Ascending aorta (tissue), 2 donors: ENCODE measurements at regions not wholly inside any gene's neighbourhood (a gene's known extent, or its start where the extent isn't known, plus 50 kb on each side); places are given as distances from the start of the nearest gene placed in this dataset.

Experiments
- DNase-seq, 2 donors: peaks; one replicate each; pipeline ENCODE4 v3.0.0-alpha.2; 2019; ENCODE audit warnings: low spot score in 2 of 2
- H3K27ac ChIP-seq, 2 donors: fragments of 200-600 bp; sonication (generic); one replicate each; pipeline ENCODE4 v1.5.1; 2016 to 2017; ENCODE audit warnings: mild to moderate bottlenecking in 1 of 2
- H3K27me3 ChIP-seq: fragments of 200-600 bp; sonication (generic); one replicate; pipeline ENCODE4 v1.5.1; 2017
- H3K36me3 ChIP-seq, 2 donors: fragments of 200-600 bp; sonication (generic); one replicate each; pipeline ENCODE4 v1.5.1; 2016
- H3K4me1 ChIP-seq, 2 donors: fragments of 200-600 bp; sonication (generic); one replicate each; pipeline ENCODE4 v1.5.1; 2016 to 2017; ENCODE audit warnings: mild to moderate bottlenecking in 1 of 2
- H3K4me3 ChIP-seq, 2 donors: fragments of 200-600 bp; sonication (generic); one replicate each; pipeline ENCODE4 v1.5.1; 2016 to 2017; ENCODE audit warnings: mild to moderate bottlenecking in 1 of 2
- H3K9me3 ChIP-seq, 2 donors: fragments of 200-600 bp; sonication (generic); one replicate each; pipeline ENCODE4 v1.5.1; 2016
- CTCF ChIP-seq, 3 experiments: fragments of 200-600 bp in 2 of 3; fragments of 450-650 bp in 1 of 3; sonication (generic) in 2 of 3; IDR thresholded peaks; one replicate each; pipeline ENCODE4 v1.5.1; 2016 to 2019; ENCODE audit warnings: antibody characterized with exemption in 3 of 3, mild to moderate bottlenecking in 1 of 3, moderate library complexity in 1 of 3
- intact Hi-C: fragments of 100-400 bp; cut with DNase I; formaldehyde crosslinking; loops from one replicate; pipeline ENCODE4 v1.15.1; 2023

GRCh38 chr5:74107899-74108298 lies 481.9 kb downstream of the ARHGEF28 start:
- H3K9me3 ChIP-seq, result no peaks in the 10 kb centered on the region

GRCh38 chr5:74105126-74105780 lies 479.3 kb downstream of the ARHGEF28 start:
- DNase-seq, result no peak
- no peak overlapping the region for H3K27ac ChIP-seq
- no peak for TF ChIP-seq CTCF (IDR thresholded peaks at IDR 0.05)

More at GRCh38 chr5:74107899-74108298, 481.9 kb downstream of the ARHGEF28 start:
- Histone ChIP-seq H3K27me3 (no peaks in the 10 kb centered on the region), H3K27ac (no peak overlapping the region), H3K36me3 (no peaks in the 10 kb centered on the region), H3K4me3 (no peak overlapping the region), H3K4me1 (no peaks in the 10 kb centered on the region)
- TF ChIP-seq CTCF (IDR thresholded peaks at IDR 0.05), result no peak
- no peak for DNase-seq
- intact Hi-C loops, result no loop called here

GRCh38 chr5:74103131-74104023 lies 477.4 kb downstream of the ARHGEF28 start:
- intact Hi-C loops, result no loop called here
- no peak for TF ChIP-seq CTCF (IDR thresholded peaks at IDR 0.05)
- H3K27ac ChIP-seq, result no peak overlapping the region

More at GRCh38 chr5:74105126-74105780, 479.3 kb downstream of the ARHGEF28 start:
- Histone ChIP-seq H3K27me3 (no peaks in the 10 kb centered on the region), H3K36me3 (no peaks in the 10 kb centered on the region), H3K9me3 (no peaks in the 10 kb centered on the region), H3K4me1 (no peaks in the 10 kb centered on the region), H3K4me3 (no peak overlapping the region)
- intact Hi-C loops, result no loop called here

GRCh38 chr5:74100268-74100665 lies 474.3 kb downstream of the ARHGEF28 start:
- H3K27me3 ChIP-seq, result no peaks in the 10 kb centered on the region
- no peak for TF ChIP-seq CTCF (IDR thresholded peaks at IDR 0.05)
- no peak overlapping the region for H3K27ac ChIP-seq
- no peaks in the 10 kb centered on the region for H3K4me1 ChIP-seq
- no peak overlapping the region for H3K4me3 ChIP-seq
- no peaks in the 10 kb centered on the region for H3K9me3 ChIP-seq
- intact Hi-C loops, result no loop called here
- no peak for DNase-seq
- no peaks in the 10 kb centered on the region for H3K36me3 ChIP-seq

More at GRCh38 chr5:74103131-74104023, 477.4 kb downstream of the ARHGEF28 start:
- Histone ChIP-seq H3K4me1 (no peaks in the 10 kb centered on the region), H3K27me3 (no peaks in the 10 kb centered on the region), H3K36me3 (no peaks in the 10 kb centered on the region), H3K4me3 (no peak overlapping the region), H3K9me3 (no peaks in the 10 kb centered on the region)
- DNase-seq, result no peak

GRCh38 chr5:74099538-74100267 lies 473.7 kb downstream of the ARHGEF28 start:
- DNase-seq, result no peak
- intact Hi-C loops, result no loop called here
- H3K4me1 ChIP-seq, result peaks cover 0 to 5% of the 10 kb centered on the region in 2 donors
- no peak overlapping the region for H3K4me3 ChIP-seq
- no peaks in the 10 kb centered on the region for H3K27me3 ChIP-seq
- H3K27ac ChIP-seq, result no peak overlapping the region
- TF ChIP-seq CTCF (IDR thresholded peaks at IDR 0.05), result no peak
- H3K9me3 ChIP-seq, result no peaks in the 10 kb centered on the region
- no peaks in the 10 kb centered on the region for H3K36me3 ChIP-seq
